ENCODE measurements at regions not wholly inside any gene's neighbourhood (a gene's known extent, or its start where the extent isn't known, plus 50 kb on each side); places are given as distances from the start of the nearest gene placed in this dataset.

DNA sequence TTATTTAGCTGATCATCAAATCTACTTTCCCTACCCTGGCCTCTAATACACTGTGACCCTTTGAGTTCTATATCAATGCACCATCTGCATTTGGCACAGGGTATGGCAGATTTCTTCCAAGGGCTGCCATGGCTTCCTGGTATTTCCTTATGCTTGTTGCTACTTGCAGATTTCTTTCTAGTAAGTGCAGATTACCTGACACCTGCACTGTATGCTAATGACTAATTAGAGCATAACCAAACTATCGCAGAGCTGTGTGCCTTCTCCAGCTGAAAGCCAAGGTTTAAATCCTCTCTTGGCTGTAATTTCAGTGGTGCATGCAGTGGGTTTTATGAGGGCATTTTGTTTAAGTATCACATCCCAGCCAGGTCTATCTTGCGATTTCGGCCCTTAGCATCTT, 293.7 kb downstream of the KIF4B start:
- no peaks in the 10 kb centered on the region for H3K79me2 ChIP-seq (ENCODE audit: insufficient read depth, low read length)
- H3K4me3 ChIP-seq (replicated peaks in 1 of 2; ENCODE audit: low read depth in 1 of 2, low read length in 2 of 2), result no peak overlapping the region
- no peaks in the 10 kb centered on the region for H3K27me3 ChIP-seq (ENCODE audit: insufficient read depth, low read length)
- ChIA-PET POLR2A (no interaction called here), RAD21 (ENCODE audit: low non-redundant PET in 1 of 2, low total read pairs in 2 of 2, uncharacterized antibody in 2 of 2, unreplicated experiment in 2 of 2) (no interaction called here), CTCF (no interaction called here)
- no peaks in the 10 kb centered on the region for H3K4me1 ChIP-seq (ENCODE audit: control insufficient read depth in 1 of 2, insufficient read depth in 2 of 2, low read length in 2 of 2)
- H3K9me3 ChIP-seq (ENCODE audit: control insufficient read depth in 1 of 2, insufficient read depth in 1 of 2, low read depth in 1 of 2, low read length in 2 of 2), result no peaks in the 10 kb centered on the region
- H3K9ac ChIP-seq (ENCODE audit: low read length), result no peak overlapping the region
- H2AFZ ChIP-seq (ENCODE audit: low read depth, low read length, poor library complexity, severe bottlenecking), result no peak overlapping the region
- no peak for DNase-seq (ENCODE audit: low read depth, low spot score)
- H3K27ac ChIP-seq (ENCODE audit: low read depth, low read length), result no peak overlapping the region
- H3K36me3 ChIP-seq (ENCODE audit: control insufficient read depth in 1 of 2, insufficient read depth in 2 of 2, low read length in 2 of 2), result no peaks in the 10 kb centered on the region
- ATAC-seq, result no peak
- no peaks in the 10 kb centered on the region for H3K9me2 ChIP-seq (ENCODE audit: insufficient read depth)
- intact Hi-C loops (cut with micrococcal nuclease), result no loop called here
- TF ChIP-seq, protein P1, sequence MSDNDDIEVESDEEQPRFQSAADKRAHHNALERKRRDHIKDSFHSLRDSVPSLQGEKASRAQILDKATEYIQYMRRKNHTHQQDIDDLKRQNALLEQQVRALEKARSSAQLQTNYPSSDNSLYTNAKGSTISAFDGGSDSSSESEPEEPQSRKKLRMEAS (IDR thresholded peaks at IDR 0.05), result no peak
- TF ChIP-seq EGR1 (IDR thresholded peaks at IDR 0.05; ENCODE audit: low read depth) (no peak), REST (IDR thresholded peaks at IDR 0.05; ENCODE audit: low read depth) (no peak), POLR2AphosphoS5 (IDR thresholded peaks at IDR 0.05; ENCODE audit: low read depth, low read length) (no peak), JUND (IDR thresholded peaks at IDR 0.05) (no peak), EZH2phosphoT487 (IDR thresholded peaks at IDR 0.05; ENCODE audit: borderline replicate concordance) (no peak), SRF (IDR thresholded peaks at IDR 0.05; ENCODE audit: low read depth) (no peak), ZNF274 (IDR thresholded peaks at IDR 0.05; ENCODE audit: low read depth, low read length) (no peak), FOSL1 (IDR thresholded peaks at IDR 0.05; ENCODE audit: low read depth) (no peak), ZFX (IDR thresholded peaks at IDR 0.05) (no peak), POLR2A (IDR thresholded peaks at IDR 0.05; ENCODE audit: borderline replicate concordance, extremely low read depth, insufficient read depth, insufficient read length) (no peak), YY1 (IDR thresholded peaks at IDR 0.05; ENCODE audit: extremely low read depth, insufficient replicate concordance, low read depth, low read length) (no peak), CBX3 (IDR thresholded peaks at IDR 0.05; ENCODE audit: low read depth) (no peak), EZH2 (IDR thresholded peaks at IDR 0.05) (no peak), TCF7L2 (IDR thresholded peaks at IDR 0.05; ENCODE audit: borderline replicate concordance, extremely low read depth, insufficient read depth, insufficient read length) (no peak), CEBPB (IDR thresholded peaks at IDR 0.05; ENCODE audit: low read depth) (no peak)
- TF ChIP-seq, protein P2, sequence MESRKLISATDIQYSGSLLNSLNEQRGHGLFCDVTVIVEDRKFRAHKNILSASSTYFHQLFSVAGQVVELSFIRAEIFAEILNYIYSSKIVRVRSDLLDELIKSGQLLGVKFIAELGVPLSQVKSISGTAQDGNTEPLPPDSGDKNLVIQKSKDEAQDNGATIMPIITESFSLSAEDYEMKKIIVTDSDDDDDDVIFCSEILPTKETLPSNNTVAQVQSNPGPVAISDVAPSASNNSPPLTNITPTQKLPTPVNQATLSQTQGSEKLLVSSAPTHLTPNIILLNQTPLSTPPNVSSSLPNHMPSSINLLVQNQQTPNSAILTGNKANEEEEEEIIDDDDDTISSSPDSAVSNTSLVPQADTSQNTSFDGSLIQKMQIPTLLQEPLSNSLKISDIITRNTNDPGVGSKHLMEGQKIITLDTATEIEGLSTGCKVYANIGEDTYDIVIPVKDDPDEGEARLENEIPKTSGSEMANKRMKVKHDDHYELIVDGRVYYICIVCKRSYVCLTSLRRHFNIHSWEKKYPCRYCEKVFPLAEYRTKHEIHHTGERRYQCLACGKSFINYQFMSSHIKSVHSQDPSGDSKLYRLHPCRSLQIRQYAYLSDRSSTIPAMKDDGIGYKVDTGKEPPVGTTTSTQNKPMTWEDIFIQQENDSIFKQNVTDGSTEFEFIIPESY (IDR thresholded peaks at IDR 0.05; ENCODE audit: extremely low read depth, insufficient replicate concordance, low read length), result no peak
- H3K4me2 ChIP-seq (ENCODE audit: low read length), result no peak overlapping the region
- no TSS peak for BruUV-seq (replicated peaks)
- H4K20me1 ChIP-seq (ENCODE audit: insufficient read depth), result no peaks in the 10 kb centered on the region
